Sigmoid colon (tissue), 4 donors: ENCODE measurements at regions not wholly inside any gene's neighbourhood (a gene's known extent, or its start where the extent isn't known, plus 50 kb on each side); places are given as distances from the start of the nearest gene placed in this dataset.

Experiments used
- CTCF ChIP-seq, 4 experiments: fragments of 450-650 bp in 3 of 4; fragments of 200-600 bp in 1 of 4; IDR thresholded peaks; one replicate each; pipeline ENCODE4 v1.5.1; 2016 to 2019; ENCODE audit warnings: antibody characterized with exemption in 4 of 4, mild to moderate bottlenecking in 3 of 4, moderate library complexity in 2 of 4
- POLR2A ChIP-seq, 2 donors: fragments of 450-650 bp; IDR thresholded peaks; one replicate each; pipeline ENCODE4 v1.6.1; 2016; ENCODE audit warnings: antibody characterized with exemption in 2 of 2, mild to moderate bottlenecking in 2 of 2, moderate library complexity in 2 of 2
- POLR2AphosphoS5 ChIP-seq, 4 donors: sonication (generic); formaldehyde crosslinking; IDR thresholded peaks; one replicate each; pipeline ENCODE4 v1.6.1; 2017; ENCODE audit warnings: antibody characterized with exemption in 4 of 4

DNA sequence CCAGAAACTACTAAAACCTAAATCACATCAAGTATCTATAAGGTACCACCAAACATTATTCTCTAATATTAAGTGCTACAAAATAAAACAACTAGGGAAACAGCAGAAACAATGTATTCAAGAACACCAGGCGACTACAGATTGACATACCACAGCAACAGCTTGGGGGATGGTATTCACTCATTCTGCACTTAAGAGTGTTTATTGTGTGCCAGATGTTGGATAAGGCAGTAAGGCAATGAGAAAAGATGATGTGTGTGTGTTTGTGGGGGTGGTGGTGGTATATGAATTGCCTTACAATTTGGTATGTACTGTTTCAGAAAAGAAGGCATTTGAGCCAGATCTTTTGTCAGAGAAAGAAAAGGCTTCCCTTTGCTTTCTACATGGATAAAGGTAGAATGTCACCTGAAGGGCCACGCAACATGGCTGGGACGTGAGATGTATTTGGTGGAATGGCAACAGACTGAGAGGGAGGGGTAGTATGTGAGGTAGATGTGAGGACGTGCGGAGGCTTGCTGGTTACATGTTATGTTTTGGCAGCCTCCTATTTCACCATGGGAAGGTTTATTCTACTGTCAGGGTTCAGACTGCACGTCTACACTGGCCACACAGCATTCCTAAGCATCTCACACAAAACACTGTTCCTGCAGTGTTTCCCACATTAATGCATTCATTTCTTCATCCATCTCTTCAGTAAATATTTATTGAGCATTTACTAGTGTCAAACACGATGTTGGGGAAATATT lies 300.7 kb downstream of the KLF12 start:
- TF ChIP-seq POLR2AphosphoS5 (IDR thresholded peaks at IDR 0.05) (no peak), CTCF (IDR thresholded peaks at IDR 0.05) (no peak), POLR2A (IDR thresholded peaks at IDR 0.05) (no peak)
